H1 (cell line): ENCODE measurements at regions not wholly inside any gene's neighbourhood (a gene's known extent, or its start where the extent isn't known, plus 50 kb on each side); places are given as distances from the start of the nearest gene placed in this dataset.

ENCODE experiments used
- E2F6 ChIP-seq: IDR thresholded peaks from 2 replicates; pipeline ENCODE4 v1.6.1; 2012; ENCODE audit warnings: inconsistent platforms
- JUND ChIP-seq: IDR thresholded peaks from 2 replicates; pipeline ENCODE4 v1.6.1; 2011; ENCODE audit warnings: mild to moderate bottlenecking, improper control_type of control experiment, low read length
- POLR2A ChIP-seq, 2 experiments: IDR thresholded peaks; 1 replicate in 1 of 2; 2 replicates in 1 of 2; pipeline ENCODE4 v1.6.1; 2011; ENCODE audit warnings: low read depth in 2 of 2, low read length in 2 of 2, mild to moderate bottlenecking in 2 of 2; ENCODE audit errors: control extremely low read depth in 1 of 2
- POLR2AphosphoS5 ChIP-seq: IDR thresholded peaks from 2 replicates; pipeline ENCODE4 v1.6.1; 2011; ENCODE audit warnings: low read depth, low read length
- RBBP5 ChIP-seq: IDR thresholded peaks from 2 replicates; pipeline ENCODE4 v1.7.1; 2012; ENCODE audit warnings: low read depth, mild to moderate bottlenecking, inconsistent platforms, low read length, moderate library complexity, borderline replicate concordance
- RNF2 ChIP-seq: fragments of 200-900, 300-1000 bp; sonication (generic); IDR thresholded peaks from 2 replicates; pipeline ENCODE4 v1.7.1; 2016; ENCODE audit warnings: borderline replicate concordance, low read depth, mild to moderate bottlenecking, antibody characterized with exemption, low read length; ENCODE audit not compliant: poor library complexity, severe bottlenecking; ENCODE audit errors: missing control alignments
- SP4 ChIP-seq: IDR thresholded peaks from 2 replicates; pipeline ENCODE4 v1.6.1; 2012; ENCODE audit warnings: low read length, inconsistent platforms
- TCF12 ChIP-seq: IDR thresholded peaks from 2 replicates; pipeline ENCODE4 v1.6.1; 2011; ENCODE audit warnings: low read depth, mild to moderate bottlenecking, low read length
- USF2 ChIP-seq: IDR thresholded peaks from 2 replicates; pipeline ENCODE4 v1.6.1; 2011; ENCODE audit warnings: low read length, improper control_type of control experiment
- YY1 ChIP-seq: IDR thresholded peaks from 2 replicates; pipeline ENCODE4 v1.6.1; 2011; ENCODE audit warnings: low read depth, mild to moderate bottlenecking, low read length

DNA sequence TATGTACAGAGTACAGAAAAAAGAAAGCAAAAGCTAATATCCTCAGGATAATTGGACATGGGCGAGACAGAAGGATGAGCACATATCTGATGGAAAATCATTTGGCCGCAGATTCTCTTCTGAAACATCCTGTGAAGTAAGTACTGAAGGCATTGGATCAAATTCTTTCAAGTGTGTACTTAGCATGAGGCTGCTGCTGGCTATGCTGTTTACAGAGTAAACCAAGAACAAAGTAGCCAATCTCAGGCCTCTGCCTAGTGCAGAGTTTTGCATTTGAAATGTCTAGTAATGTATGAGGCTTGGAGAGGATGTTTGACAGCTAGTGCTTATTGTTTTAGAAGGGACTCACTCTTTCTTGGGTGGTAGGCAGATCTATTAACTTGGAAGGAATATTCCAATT, 128.5 kb downstream of the MAGEC2 start (continued):
- TF ChIP-seq JUND (no peak), POLR2A (IDR thresholded peaks at IDR 0.05; ENCODE audit: control extremely low read depth in 1 of 2, low read depth in 2 of 2, low read length in 2 of 2) (no peak), USF2 (no peak), YY1 (no peak), SP4 (no peak), E2F6 (no peak), TCF12 (no peak), RBBP5 (no peak), POLR2AphosphoS5 (no peak), RNF2 (no peak)
